ENCODE measurements at regions not wholly inside any gene's neighbourhood (a gene's known extent, or its start where the extent isn't known, plus 50 kb on each side); places are given as distances from the start of the nearest gene placed in this dataset.

DNA sequence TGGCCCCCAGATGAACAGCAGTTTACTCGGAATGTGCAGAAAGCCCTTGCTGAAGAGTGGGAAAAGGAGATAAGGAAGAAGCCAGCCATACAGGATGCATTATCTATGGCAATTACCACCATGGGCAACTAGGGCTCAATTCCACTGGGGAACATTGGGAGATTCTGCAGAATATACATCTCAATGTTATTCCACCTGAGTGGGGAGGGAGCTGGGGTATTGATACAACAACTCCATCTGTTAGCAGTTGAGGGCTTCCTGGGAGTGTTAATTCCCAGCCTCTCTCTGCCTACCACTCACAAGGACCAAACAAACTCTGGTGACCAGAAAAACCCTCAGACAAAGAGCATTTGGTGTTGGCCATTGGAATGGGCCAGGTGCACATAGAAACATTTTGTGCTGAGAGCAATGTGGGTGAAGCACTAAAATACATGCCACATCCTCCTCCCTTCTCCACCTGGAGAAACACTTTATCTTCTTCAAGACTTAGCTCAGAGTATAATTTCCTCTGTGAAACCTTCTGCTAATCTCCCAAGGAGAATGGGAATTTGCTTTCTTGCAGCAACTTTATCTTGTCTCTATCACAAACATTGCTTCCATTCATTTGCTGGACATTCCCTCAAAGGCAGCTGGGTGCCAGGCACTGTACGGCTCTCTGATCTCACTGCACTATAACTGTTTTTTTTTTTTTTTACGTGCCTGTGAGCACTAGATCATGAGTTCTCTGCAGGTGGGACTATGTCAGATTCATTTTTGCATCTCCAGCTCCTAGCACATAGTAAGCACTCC lies 292.2 kb downstream of the MN1 start:
- no peak for DNase-seq (ENCODE audit: unreplicated experiment)
- H3K27ac Mint-ChIP-seq (ENCODE audit: low read depth, unreplicated experiment) = no peak overlapping the region
- TF ChIP-seq, protein P1, sequence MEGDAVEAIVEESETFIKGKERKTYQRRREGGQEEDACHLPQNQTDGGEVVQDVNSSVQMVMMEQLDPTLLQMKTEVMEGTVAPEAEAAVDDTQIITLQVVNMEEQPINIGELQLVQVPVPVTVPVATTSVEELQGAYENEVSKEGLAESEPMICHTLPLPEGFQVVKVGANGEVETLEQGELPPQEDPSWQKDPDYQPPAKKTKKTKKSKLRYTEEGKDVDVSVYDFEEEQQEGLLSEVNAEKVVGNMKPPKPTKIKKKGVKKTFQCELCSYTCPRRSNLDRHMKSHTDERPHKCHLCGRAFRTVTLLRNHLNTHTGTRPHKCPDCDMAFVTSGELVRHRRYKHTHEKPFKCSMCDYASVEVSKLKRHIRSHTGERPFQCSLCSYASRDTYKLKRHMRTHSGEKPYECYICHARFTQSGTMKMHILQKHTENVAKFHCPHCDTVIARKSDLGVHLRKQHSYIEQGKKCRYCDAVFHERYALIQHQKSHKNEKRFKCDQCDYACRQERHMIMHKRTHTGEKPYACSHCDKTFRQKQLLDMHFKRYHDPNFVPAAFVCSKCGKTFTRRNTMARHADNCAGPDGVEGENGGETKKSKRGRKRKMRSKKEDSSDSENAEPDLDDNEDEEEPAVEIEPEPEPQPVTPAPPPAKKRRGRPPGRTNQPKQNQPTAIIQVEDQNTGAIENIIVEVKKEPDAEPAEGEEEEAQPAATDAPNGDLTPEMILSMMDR (IDR thresholded peaks at IDR 0.05; ENCODE audit: unreplicated experiment) = no peak
- CTCF ChIA-PET = interaction anchor here (0.7 kb wide), 1 partner anchor 86 kb away, joined by 3 read pairs; no protein-coding TSS in a partner anchor
- intact Hi-C loops (cut with micrococcal nuclease) = no loop called here
- POLR2A ChIA-PET = interaction anchor here (0.6 to 1.7 kb wide), 3 partner anchors 32 to 836 kb away, joined by 3 to 4 read pairs (median 3); no protein-coding TSS in a partner anchor
- BruUV-seq (replicated peaks) = no TSS peak
- peaks cover 18% of the 10 kb centered on the region for H3K36me3 Mint-ChIP-seq (ENCODE audit: insufficient read depth, unreplicated experiment)
- no peaks in the 10 kb centered on the region for H3K9me3 Mint-ChIP-seq (ENCODE audit: unreplicated experiment)
- peaks cover 39% of the 10 kb centered on the region for H3K4me1 Mint-ChIP-seq (ENCODE audit: insufficient read depth, unreplicated experiment)
- no peaks in the 10 kb centered on the region for H3K27me3 Mint-ChIP-seq (ENCODE audit: insufficient read depth, unreplicated experiment)
- H3K4me3 Mint-ChIP-seq (ENCODE audit: unreplicated experiment) = no peak overlapping the region

DNA sequence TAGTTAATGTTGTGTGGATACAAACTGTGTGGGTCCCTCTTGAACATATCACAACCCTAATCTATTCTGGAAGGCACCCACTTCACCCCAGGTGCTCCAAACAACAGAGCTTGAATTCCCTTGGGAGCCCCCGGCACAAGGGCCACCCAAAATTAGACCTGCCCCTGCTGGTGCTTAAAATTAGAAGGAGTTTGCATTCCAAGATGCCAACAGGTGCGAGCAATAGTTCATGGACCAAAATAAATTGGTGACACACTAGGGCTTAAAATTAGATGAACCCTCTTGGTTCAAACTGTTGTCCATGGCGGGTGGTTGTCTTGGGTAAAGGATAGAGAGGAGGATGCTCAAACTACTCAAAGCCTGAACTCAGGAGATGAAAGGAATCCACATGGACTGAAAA lies 291.5 kb downstream of the MN1 start:
- Mint-ChIP-seq H3K4me1 (ENCODE audit: insufficient read depth, unreplicated experiment) (peaks cover 39% of the 10 kb centered on the region), H3K36me3 (ENCODE audit: insufficient read depth, unreplicated experiment) (peaks cover 18% of the 10 kb centered on the region), H3K4me3 (ENCODE audit: unreplicated experiment) (no peak overlapping the region), H3K27me3 (ENCODE audit: insufficient read depth, unreplicated experiment) (no peaks in the 10 kb centered on the region), H3K27ac (ENCODE audit: low read depth, unreplicated experiment) (peak overlapping the region; percentile 74), H3K9me3 (ENCODE audit: unreplicated experiment) (no peaks in the 10 kb centered on the region)
- TF ChIP-seq, protein P1 (IDR thresholded peaks at IDR 0.05; ENCODE audit: unreplicated experiment) = no peak
- BruUV-seq (replicated peaks) = no TSS peak
- DNase-seq (ENCODE audit: unreplicated experiment) = no peak
- ChIA-PET CTCF (interaction anchor here (0.7 kb wide), 1 partner anchor 86 kb away, joined by 3 read pairs; no protein-coding TSS in a partner anchor), POLR2A (interaction anchor here (0.6 to 1.7 kb wide), 2 partner anchors 33 to 35 kb away, joined by 3 to 4 read pairs; no protein-coding TSS in a partner anchor)
- intact Hi-C loops (cut with micrococcal nuclease) = loop anchor here (5.0 to 10.0 kb wide), 3 partner anchors 55 to 295 kb away; partner anchors contain the start of gene MN1

DNA sequence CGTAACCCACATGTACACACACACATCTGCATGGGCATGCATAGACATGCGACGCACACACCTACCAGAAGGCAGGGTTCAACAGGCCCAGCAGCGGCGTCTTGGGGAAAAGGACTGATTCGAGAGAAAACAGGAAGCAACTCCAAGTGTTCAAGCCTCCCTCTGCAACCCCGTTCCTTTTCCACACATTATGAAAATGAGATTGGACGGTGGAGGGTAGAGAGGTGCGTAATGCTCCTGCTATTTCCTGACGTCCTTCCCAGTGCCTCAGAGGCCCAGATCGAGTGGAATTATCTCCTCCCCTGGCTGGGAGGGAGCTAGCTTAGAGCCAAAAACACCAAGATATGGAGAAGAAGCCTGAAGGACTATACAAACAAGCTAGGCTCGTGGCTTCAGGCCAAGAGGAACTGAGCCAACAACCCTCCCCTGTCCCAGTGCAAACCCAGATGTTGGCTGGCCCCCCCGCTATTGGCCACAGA lies 289.2 kb downstream of the MN1 start:
- TF ChIP-seq, protein P1 (IDR thresholded peaks at IDR 0.05; ENCODE audit: unreplicated experiment) = no peak
- H3K9me3 Mint-ChIP-seq (ENCODE audit: unreplicated experiment) = no peaks in the 10 kb centered on the region
- no peaks in the 10 kb centered on the region for H3K27me3 Mint-ChIP-seq (ENCODE audit: insufficient read depth, unreplicated experiment)
- peak overlapping the region; percentile 74 for H3K27ac Mint-ChIP-seq (ENCODE audit: low read depth, unreplicated experiment)
- peak overlapping the region; percentile 9 for H3K4me3 Mint-ChIP-seq (ENCODE audit: unreplicated experiment)
- POLR2A ChIA-PET = interaction anchor here (1.1 to 2.7 kb wide), 7 partner anchors 35 to 240 kb away, joined by 3 to 16 read pairs (median 6); no protein-coding TSS in a partner anchor
- H3K36me3 Mint-ChIP-seq (ENCODE audit: insufficient read depth, unreplicated experiment) = peaks cover 12% of the 10 kb centered on the region
- intact Hi-C loops (cut with micrococcal nuclease) = loop anchor here (5.0 to 10.0 kb wide), 3 partner anchors 58 to 292 kb away; partner anchors contain the start of gene MN1
- CTCF ChIA-PET = interaction anchor here (0.6 kb wide), 1 partner anchor 210 kb away, joined by 3 read pairs; no protein-coding TSS in a partner anchor
- peak; percentile 90 for DNase-seq (ENCODE audit: unreplicated experiment)
- no TSS peak for BruUV-seq (replicated peaks)
- peaks cover 40% of the 10 kb centered on the region for H3K4me1 Mint-ChIP-seq (ENCODE audit: insufficient read depth, unreplicated experiment)

GRCh38 chr22:27513021-27513420 lies 288.5 kb downstream of the MN1 start:
- POLR2A ChIA-PET = interaction anchor here (0.7 to 2.7 kb wide), 7 partner anchors 38 to 240 kb away, joined by 3 to 16 read pairs (median 6); no protein-coding TSS in a partner anchor
- Mint-ChIP-seq H3K36me3 (ENCODE audit: insufficient read depth, unreplicated experiment) (peaks cover 10% of the 10 kb centered on the region), H3K4me3 (ENCODE audit: unreplicated experiment) (peak overlapping the region; percentile 9), H3K9me3 (ENCODE audit: unreplicated experiment) (no peaks in the 10 kb centered on the region), H3K27ac (ENCODE audit: low read depth, unreplicated experiment) (peak overlapping the region; percentile 74), H3K4me1 (ENCODE audit: insufficient read depth, unreplicated experiment) (peaks cover 33% of the 10 kb centered on the region), H3K27me3 (ENCODE audit: insufficient read depth, unreplicated experiment) (no peaks in the 10 kb centered on the region)
- TSS peak; percentile 55 for BruUV-seq (replicated peaks)
- DNase-seq (ENCODE audit: unreplicated experiment) = no peak
- intact Hi-C loops (cut with micrococcal nuclease) = loop anchor here (5.0 to 10.0 kb wide), 3 partner anchors 58 to 292 kb away; partner anchors contain the start of gene MN1
- TF ChIP-seq, protein P1 (IDR thresholded peaks at IDR 0.05; ENCODE audit: unreplicated experiment) = no peak
- CTCF ChIA-PET = interaction anchor here (0.6 to 0.7 kb wide), 2 partner anchors 9 to 209 kb away, joined by 3 read pairs; no protein-coding TSS in a partner anchor
